H9 (cell line): ENCODE measurements at regions not wholly inside any gene's neighbourhood (a gene's known extent, or its start where the extent isn't known, plus 50 kb on each side); places are given as distances from the start of the nearest gene placed in this dataset.

Experiments used
- DNase-seq: peaks from one replicate; pipeline ENCODE4 v3.0.0-alpha.2; 2017
- H2AFZ ChIP-seq: one replicate; pipeline ENCODE4 v1.6.1; 2013; ENCODE audit warnings: mild to moderate bottlenecking, low read length, control low read depth, moderate library complexity
- H2AK5ac ChIP-seq: 2 replicates; pipeline ENCODE4 v1.6.1; 2013; ENCODE audit warnings: low read length, control low read depth, mixed read lengths; ENCODE audit not compliant: insufficient read length
- H2BK120ac ChIP-seq: one replicate; pipeline ENCODE4 v1.6.1; 2013; ENCODE audit warnings: low read depth, mild to moderate bottlenecking, low read length, control low read depth, inconsistent platforms; ENCODE audit not compliant: poor library complexity, severe bottlenecking
- H2BK12ac ChIP-seq: 2 replicates; pipeline ENCODE4 v1.6.1; 2013; ENCODE audit warnings: low read length, control low read depth, mixed read lengths, low read depth; ENCODE audit not compliant: insufficient read length
- H2BK15ac ChIP-seq: 2 replicates; pipeline ENCODE4 v1.6.1; 2013; ENCODE audit warnings: low read depth, low read length, control low read depth
- H2BK20ac ChIP-seq: one replicate; pipeline ENCODE4 v1.6.1; 2013; ENCODE audit warnings: low read depth, mild to moderate bottlenecking, low read length, control low read depth, inconsistent platforms; ENCODE audit not compliant: poor library complexity, severe bottlenecking
- H2BK5ac ChIP-seq: 2 replicates; pipeline ENCODE4 v1.6.1; 2013; ENCODE audit warnings: low read length, control low read depth, mixed read lengths; ENCODE audit not compliant: insufficient read length
- H3K14ac ChIP-seq: 2 replicates; pipeline ENCODE4 v1.6.1; 2013; ENCODE audit warnings: low read length, control low read depth; ENCODE audit not compliant: insufficient read depth
- H3K18ac ChIP-seq: 2 replicates; pipeline ENCODE4 v1.6.1; 2013; ENCODE audit warnings: low read depth, mild to moderate bottlenecking, mixed read lengths, low read length, control low read depth; ENCODE audit not compliant: insufficient read length
- H3K23ac ChIP-seq: 2 replicates; pipeline ENCODE4 v1.6.1; 2013; ENCODE audit warnings: low read length, control low read depth, mixed read lengths, low read depth; ENCODE audit not compliant: insufficient read length
- H3K23me2 ChIP-seq: 2 replicates; pipeline ENCODE4 v1.6.1; 2013; ENCODE audit warnings: low read depth, mild to moderate bottlenecking, mixed read lengths, low read length, control low read depth; ENCODE audit not compliant: insufficient read length, poor library complexity, severe bottlenecking
- H3K27ac ChIP-seq: 2 replicates; pipeline ENCODE4 v1.5.1; 2013; ENCODE audit warnings: low read length, control low read depth, mixed read lengths, low read depth; ENCODE audit not compliant: insufficient read length
- H3K27me3 ChIP-seq: 2 replicates; pipeline ENCODE4 v1.6.1; 2013; ENCODE audit warnings: low read length, control low read depth, inconsistent platforms; ENCODE audit not compliant: insufficient read depth
- H3K4ac ChIP-seq: 2 replicates; pipeline ENCODE4 v1.6.1; 2013; ENCODE audit warnings: low read depth, mild to moderate bottlenecking, control low read depth, inconsistent platforms, low read length, moderate library complexity
- H3K4me1 ChIP-seq: 2 replicates; pipeline ENCODE4 v1.6.1; 2013; ENCODE audit warnings: low read length, control low read depth, inconsistent platforms; ENCODE audit not compliant: insufficient read depth
- H3K4me2 ChIP-seq: 2 replicates; pipeline ENCODE4 v1.6.1; 2013; ENCODE audit warnings: low read length, control low read depth, mixed read lengths; ENCODE audit not compliant: insufficient read length, insufficient read depth
- H3K56ac ChIP-seq: 2 replicates; pipeline ENCODE4 v1.6.1; 2013; ENCODE audit warnings: low read depth, mild to moderate bottlenecking, mixed read lengths, low read length, control low read depth; ENCODE audit not compliant: insufficient read length
- H3K79me1 ChIP-seq: 2 replicates; pipeline ENCODE4 v1.6.1; 2013; ENCODE audit warnings: low read depth, mild to moderate bottlenecking, moderate library complexity, low read length, control low read depth, inconsistent platforms; ENCODE audit not compliant: insufficient read depth, poor library complexity, severe bottlenecking
- H3K79me2 ChIP-seq: 2 replicates; pipeline ENCODE4 v1.6.1; 2013; ENCODE audit warnings: low read length, control low read depth, inconsistent platforms; ENCODE audit not compliant: insufficient read depth
- H3K9ac ChIP-seq: 2 replicates; pipeline ENCODE4 v1.6.1; 2013; ENCODE audit warnings: low read length, control low read depth, mixed read lengths; ENCODE audit not compliant: insufficient read length; ENCODE audit errors: extremely low read depth
- H3K9me3 ChIP-seq: one replicate; pipeline ENCODE4 v1.6.1; 2013; ENCODE audit warnings: low read depth, low read length, inconsistent platforms; ENCODE audit not compliant: control insufficient read depth
- H3T11ph ChIP-seq: one replicate; pipeline ENCODE4 v1.6.1; 2013; ENCODE audit warnings: mild to moderate bottlenecking, low read length, control low read depth, inconsistent platforms
- H4K20me1 ChIP-seq: one replicate; pipeline ENCODE4 v1.6.1; 2013; ENCODE audit not compliant: control insufficient read depth, insufficient read length, insufficient read depth
- H4K5ac ChIP-seq: 2 replicates; pipeline ENCODE4 v1.6.1; 2013; ENCODE audit warnings: low read depth, mild to moderate bottlenecking, mixed read lengths, low read length, control low read depth; ENCODE audit not compliant: insufficient read length
- H4K8ac ChIP-seq: replicated peaks from 2 replicates; pipeline ENCODE4 v1.6.1; 2013; ENCODE audit warnings: low read length, control low read depth, mixed read lengths, low read depth; ENCODE audit not compliant: insufficient read length
- H4K91ac ChIP-seq: 2 replicates; pipeline ENCODE4 v1.6.1; 2013; ENCODE audit warnings: low read depth, mild to moderate bottlenecking, moderate library complexity, mixed read lengths, low read length, control low read depth; ENCODE audit not compliant: insufficient read length
- H3K27ac Mint-ChIP-seq, 3 experiments: 2 replicates in 2 of 3; 3 replicates in 1 of 3; pipeline ENCODE4 v1.8.0; 2020 to 2021; ENCODE audit warnings: mixed read lengths in 3 of 3, mild to moderate bottlenecking in 1 of 3, moderate library complexity in 1 of 3
- H3K27me3 Mint-ChIP-seq: 2 replicates; pipeline ENCODE4 v1.8.0; 2021; ENCODE audit warnings: low read depth, mild to moderate bottlenecking, moderate library complexity, mixed read lengths
- H3K36me3 Mint-ChIP-seq, 3 experiments: 2 replicates in 2 of 3; 3 replicates in 1 of 3; pipeline ENCODE4 v1.8.0; 2020 to 2021; ENCODE audit warnings: low read depth in 3 of 3, mixed read lengths in 3 of 3; ENCODE audit not compliant: insufficient read depth in 1 of 3
- H3K4me1 Mint-ChIP-seq, 2 experiments: 2 replicates each; pipeline ENCODE4 v1.8.0; 2020; ENCODE audit warnings: mixed read lengths in 2 of 2
- H3K4me3 Mint-ChIP-seq, 2 experiments: 2 replicates in 1 of 2; 3 replicates in 1 of 2; pipeline ENCODE4 v1.8.0; 2020 to 2021; ENCODE audit warnings: mild to moderate bottlenecking in 2 of 2, mixed read lengths in 2 of 2, moderate library complexity in 1 of 2
- H3K9me3 Mint-ChIP-seq, 2 experiments: 2 replicates in 1 of 2; 3 replicates in 1 of 2; pipeline ENCODE4 v1.8.0; 2020; ENCODE audit warnings: mild to moderate bottlenecking in 2 of 2, mixed read lengths in 2 of 2, moderate library complexity in 1 of 2
- CTCF ChIP-seq: fragments of 200-600 bp; sonication (generic); conservative IDR thresholded peaks from 3 replicates; pipeline ENCODE4 v1.8.0; 2021; ENCODE audit warnings: antibody characterized with exemption, mild to moderate bottlenecking
- WGBS: extraction: QIAGEN DNeasy Blood & Tissue Kit; methylation state at CpG from one replicate; pipeline ENCODE4 v1.1.7; 2013; ENCODE audit warnings: missing lambda C conversion rate, low lambda C conversion rate, mixed read lengths; ENCODE audit not compliant: insufficient read length; ENCODE audit errors: extremely low coverage; 5-methylcytosine and 5-hydroxymethylcytosine counted together

- no peaks in the 10 kb centered on the region for H3K9me3 ChIP-seq
Measured at GRCh38 chr2:240303896-240304745, 131.3 kb upstream of the GPC1 start.

More at GRCh38 chr2:240303896-240304745, 131.3 kb upstream of the GPC1 start:
- Mint-ChIP-seq H3K27ac (no peak overlapping the region; a peak in 1 of 7 replicates), H3K9me3 (no peaks in the 10 kb centered on the region), H3K27me3 (no peaks in the 10 kb centered on the region; the same call in 1 of the 2 replicates), H3K4me3 (no peak overlapping the region), H3K36me3 (no peaks in the 10 kb centered on the region; a peak in 1 of 7 replicates), H3K4me1 (peaks cover 9 to 13% of the 10 kb centered on the region in 2 experiments)
- no peak overlapping the region for H4K5ac ChIP-seq
- H2BK5ac ChIP-seq: no peak overlapping the region
- no peak overlapping the region for H2BK120ac ChIP-seq
- H3K4ac ChIP-seq: no peak overlapping the region
- no peaks in the 10 kb centered on the region for H3K27me3 ChIP-seq
- no peak overlapping the region for H2AK5ac ChIP-seq
- H3K56ac ChIP-seq: no peak overlapping the region
- no peak overlapping the region for H2AFZ ChIP-seq
- no peak for TF ChIP-seq CTCF
- no peaks in the 10 kb centered on the region for H3K79me1 ChIP-seq
- WGBS: no CpG with 5 or more reads among the region's 25 CpGs
- DNase-seq: peak; percentile 15
- H4K91ac ChIP-seq: no peak overlapping the region
- H2BK15ac ChIP-seq: no peak overlapping the region
- no peak overlapping the region for H3K9ac ChIP-seq
- H3K23me2 ChIP-seq: no peaks in the 10 kb centered on the region
- no peaks in the 10 kb centered on the region for H3K4me1 ChIP-seq
- H2BK12ac ChIP-seq: no peak overlapping the region
- no peak overlapping the region for H4K8ac ChIP-seq
- no peak overlapping the region for H3K14ac ChIP-seq
- no peak overlapping the region for H3K23ac ChIP-seq
- H3K4me2 ChIP-seq: no peak overlapping the region
- H2BK20ac ChIP-seq: no peak overlapping the region
- H3K27ac ChIP-seq: no peak overlapping the region
- H3T11ph ChIP-seq: no peak overlapping the region
- H3K18ac ChIP-seq: no peak overlapping the region
- H3K79me2 ChIP-seq: no peaks in the 10 kb centered on the region
- H4K20me1 ChIP-seq: no peaks in the 10 kb centered on the region
